Testis (tissue), 2 donors: ENCODE measurements at regions not wholly inside any gene's neighbourhood (a gene's known extent, or its start where the extent isn't known, plus 50 kb on each side); places are given as distances from the start of the nearest gene placed in this dataset.

Source experiments
- DNase-seq: peaks from one replicate; pipeline ENCODE4 v3.0.0-alpha.2; 2019
- H3K27ac ChIP-seq, 2 donors: fragments of 200-600 bp; sonication (generic); one replicate each; pipeline ENCODE4 v1.5.1; 2019
- H3K27me3 ChIP-seq: fragments of 200-600 bp; sonication (generic); one replicate; pipeline ENCODE4 v1.5.1; 2019
- H3K36me3 ChIP-seq: fragments of 200-600 bp; sonication (generic); one replicate; pipeline ENCODE4 v1.5.1; 2017; ENCODE audit warnings: low read depth; ENCODE audit errors: missing control alignments
- H3K4me1 ChIP-seq: fragments of 200-600 bp; sonication (generic); one replicate; pipeline ENCODE4 v1.5.1; 2019
- H3K4me3 ChIP-seq, 2 donors: fragments of 200-600 bp; sonication (generic); one replicate each; pipeline ENCODE4 v1.5.1; 2017 to 2019
- H3K9me3 ChIP-seq: fragments of 200-600 bp; sonication (generic); one replicate; pipeline ENCODE4 v1.5.1; 2017
- POLR2A ChIP-seq: fragments of 450-650 bp; IDR thresholded peaks from one replicate; pipeline ENCODE4 v1.6.1; 2017; ENCODE audit warnings: antibody characterized with exemption, mild to moderate bottlenecking, moderate library complexity
- WGBS, 2 donors: methylation state at CpG; one replicate each; pipeline ENCODE4 v1.1.5; 2018; 5-methylcytosine and 5-hydroxymethylcytosine counted together
- intact Hi-C: fragments of 100-400 bp; cut with DNase I; formaldehyde crosslinking; loops from one replicate; pipeline ENCODE4 v1.15.1; 2023; ENCODE audit warnings: low total_unique reads
- TF ChIP-seq, protein P1 (sequence below), 3 experiments: fragments of 450-650 bp in 2 of 3; fragments of 200-600 bp in 1 of 3; sonication (generic) in 1 of 3; IDR thresholded peaks; one replicate each; pipeline ENCODE4 v1.5.1; 2016 to 2019; ENCODE audit warnings: antibody characterized with exemption in 3 of 3, mild to moderate bottlenecking in 2 of 3, moderate library complexity in 1 of 3

DNA sequence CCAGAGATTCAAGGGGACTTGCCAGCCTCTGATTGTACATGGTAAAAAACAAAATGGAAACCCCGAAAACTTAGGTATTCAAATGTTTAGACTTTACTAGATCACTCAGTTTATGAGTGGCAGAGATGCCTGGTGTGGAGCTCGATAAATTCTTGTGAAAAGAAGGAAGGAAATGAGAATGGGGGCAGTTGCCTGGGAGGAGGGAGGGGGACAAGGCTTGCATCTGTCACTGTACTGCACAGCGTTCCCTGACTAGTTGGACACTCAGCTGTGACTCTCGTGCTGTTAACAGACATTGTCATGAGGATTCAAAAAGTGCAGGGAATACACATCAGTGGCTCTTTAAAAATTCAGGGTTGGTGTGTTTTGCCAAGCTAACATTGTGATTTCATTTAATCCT lies 232.9 kb downstream of the ZIC5 start:
- no peaks in the 10 kb centered on the region for H3K9me3 ChIP-seq
- WGBS, 2 donors, result 63 to 79% methylated on average over 4 of the region's 4 CpGs
- no peak for TF ChIP-seq POLR2A
- TF ChIP-seq, protein P1, sequence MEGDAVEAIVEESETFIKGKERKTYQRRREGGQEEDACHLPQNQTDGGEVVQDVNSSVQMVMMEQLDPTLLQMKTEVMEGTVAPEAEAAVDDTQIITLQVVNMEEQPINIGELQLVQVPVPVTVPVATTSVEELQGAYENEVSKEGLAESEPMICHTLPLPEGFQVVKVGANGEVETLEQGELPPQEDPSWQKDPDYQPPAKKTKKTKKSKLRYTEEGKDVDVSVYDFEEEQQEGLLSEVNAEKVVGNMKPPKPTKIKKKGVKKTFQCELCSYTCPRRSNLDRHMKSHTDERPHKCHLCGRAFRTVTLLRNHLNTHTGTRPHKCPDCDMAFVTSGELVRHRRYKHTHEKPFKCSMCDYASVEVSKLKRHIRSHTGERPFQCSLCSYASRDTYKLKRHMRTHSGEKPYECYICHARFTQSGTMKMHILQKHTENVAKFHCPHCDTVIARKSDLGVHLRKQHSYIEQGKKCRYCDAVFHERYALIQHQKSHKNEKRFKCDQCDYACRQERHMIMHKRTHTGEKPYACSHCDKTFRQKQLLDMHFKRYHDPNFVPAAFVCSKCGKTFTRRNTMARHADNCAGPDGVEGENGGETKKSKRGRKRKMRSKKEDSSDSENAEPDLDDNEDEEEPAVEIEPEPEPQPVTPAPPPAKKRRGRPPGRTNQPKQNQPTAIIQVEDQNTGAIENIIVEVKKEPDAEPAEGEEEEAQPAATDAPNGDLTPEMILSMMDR (IDR thresholded peaks at IDR 0.05), result no peak
- intact Hi-C loops, result no loop called here
- H3K36me3 ChIP-seq, result no peaks in the 10 kb centered on the region
- H3K4me1 ChIP-seq, result no peaks in the 10 kb centered on the region
- no peak overlapping the region for H3K4me3 ChIP-seq
- H3K27ac ChIP-seq, result no peak overlapping the region
- no peaks in the 10 kb centered on the region for H3K27me3 ChIP-seq
- no peak for DNase-seq

DNA sequence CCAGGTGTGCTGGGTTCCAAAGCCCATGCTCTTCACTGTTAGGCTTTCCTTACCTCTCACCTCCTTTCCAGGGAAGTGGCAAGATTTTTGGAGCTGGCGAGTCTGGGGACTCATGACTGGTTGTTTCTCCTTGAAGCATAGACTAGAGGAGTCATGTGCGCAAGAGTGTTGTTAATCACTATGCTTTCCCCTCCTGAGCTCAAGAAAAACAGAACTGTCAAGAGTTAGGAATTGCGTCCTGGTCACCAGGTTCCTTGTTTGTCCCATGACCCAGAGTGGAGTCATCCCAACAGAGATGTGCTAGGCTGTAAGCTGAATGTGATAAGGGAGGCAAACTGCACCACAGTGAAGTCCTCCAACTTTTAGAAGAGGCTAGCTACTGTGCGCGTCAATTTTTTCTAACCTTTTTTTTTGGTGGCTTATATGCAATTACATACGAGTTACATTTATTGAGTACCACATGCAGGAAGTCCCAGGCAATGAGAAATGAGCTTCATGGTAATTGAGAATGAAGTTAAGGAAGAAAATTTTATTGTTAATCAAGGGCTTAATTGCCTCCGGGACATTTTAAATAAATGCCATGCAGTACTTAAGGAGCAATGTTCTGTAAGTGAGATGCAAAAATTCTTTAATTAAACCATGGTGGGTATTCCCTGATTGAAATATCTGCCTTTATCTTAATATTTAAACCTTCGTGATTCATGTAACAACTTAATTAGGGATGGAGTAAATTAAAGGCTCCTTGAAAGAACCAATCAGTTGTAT lies 233.9 kb downstream of the ZIC5 start:
- Histone ChIP-seq H3K4me3 (no peak overlapping the region), H3K27ac (no peak overlapping the region), H3K4me1 (no peaks in the 10 kb centered on the region), H3K36me3 (no peaks in the 10 kb centered on the region), H3K9me3 (no peaks in the 10 kb centered on the region), H3K27me3 (no peaks in the 10 kb centered on the region)
- WGBS, 2 donors, result 89 to 93% methylated on average over 8 of the region's 8 CpGs
- DNase-seq, result no peak
- intact Hi-C loops, result no loop called here
- TF ChIP-seq, protein P1 (IDR thresholded peaks at IDR 0.05), result no peak
- TF ChIP-seq POLR2A, result no peak

GRCh38 chr13:99736541-99736940 lies 235.0 kb downstream of the ZIC5 start:
- WGBS, 2 donors, result 87 to 89% methylated on average over 3 of the region's 3 CpGs
- no peaks in the 10 kb centered on the region for H3K36me3 ChIP-seq
- no peak overlapping the region for H3K4me3 ChIP-seq
- no peaks in the 10 kb centered on the region for H3K4me1 ChIP-seq
- no peak for DNase-seq
- TF ChIP-seq, protein P1 (IDR thresholded peaks at IDR 0.05), result no peak
- no peak for TF ChIP-seq POLR2A
- H3K27me3 ChIP-seq, result no peaks in the 10 kb centered on the region
- H3K27ac ChIP-seq, result no peak overlapping the region
- intact Hi-C loops, result no loop called here
- no peaks in the 10 kb centered on the region for H3K9me3 ChIP-seq

- intact Hi-C loops, result no loop called here
- 73 to 74% methylated on average over 7 of the region's 7 CpGs for WGBS, 2 donors
Measured at GRCh38 chr13:99734013-99734693, 232.9 kb downstream of the TM9SF2 start.

More at GRCh38 chr13:99734013-99734693, 232.9 kb downstream of the TM9SF2 start:
- no peak for TF ChIP-seq POLR2A
- TF ChIP-seq, protein P1 (IDR thresholded peaks at IDR 0.05), result no peak
- Histone ChIP-seq H3K27ac (no peak overlapping the region), H3K4me3 (no peak overlapping the region), H3K27me3 (no peaks in the 10 kb centered on the region), H3K4me1 (no peaks in the 10 kb centered on the region), H3K36me3 (no peaks in the 10 kb centered on the region), H3K9me3 (no peaks in the 10 kb centered on the region)
- DNase-seq, result no peak
